Neural progenitor cell (in vitro differentiated cells): ENCODE measurements at regions not wholly inside any gene's neighbourhood (a gene's known extent, or its start where the extent isn't known, plus 50 kb on each side); places are given as distances from the start of the nearest gene placed in this dataset.

Source experiments
- CTCF ChIP-seq: fragments of 200-600 bp; sonication (generic); IDR thresholded peaks from 2 replicates; pipeline ENCODE4 v1.5.1; 2017; ENCODE audit warnings: antibody characterized with exemption, mild to moderate bottlenecking
- EZH2 ChIP-seq: fragments of 200-600 bp; sonication (generic); IDR thresholded peaks from 2 replicates; pipeline ENCODE4 v1.6.1; 2017; ENCODE audit warnings: antibody characterized with exemption, mild to moderate bottlenecking, moderate library complexity

GRCh38 chr3:474828-475227, 278.3 kb downstream of the CHL1 start:
- TF ChIP-seq EZH2 (no peak), CTCF (no peak)
